Activated B cell treated with CpG ODN at 0.5 μM for 24 hours (primary cell): ENCODE measurements at regions not wholly inside any gene's neighbourhood (a gene's known extent, or its start where the extent isn't known, plus 50 kb on each side); places are given as distances from the start of the nearest gene placed in this dataset.

Experiments
- ATAC-seq: fragments of 200-7000 bp; cut with Tn5 transposase; one replicate; pipeline ENCODE4 v1.10.0; 2021; ENCODE audit warnings: low read depth, mild to moderate bottlenecking, moderate library complexity
- CTCF ChIA-PET: fragments of 350-600 bp; sonication (Branson Sonifier 250); formaldehyde crosslinking; loops from one replicate; lab custom pipeline; 2021; ENCODE audit warnings: antibody characterized with exemption; lab: Charles Lee
- POLR2A ChIA-PET: fragments of 350-600 bp; sonication (Branson Sonifier 250); formaldehyde crosslinking; loops from one replicate; lab custom pipeline; 2021; ENCODE audit warnings: antibody characterized with exemption; lab: Charles Lee
- DNase-seq: peaks from one replicate; pipeline ENCODE4 v3.0.0; 2022
- H3K27ac Mint-ChIP-seq: one replicate; pipeline ENCODE4 v1.8.0; 2020; ENCODE audit warnings: mixed read lengths
- H3K27me3 Mint-ChIP-seq: one replicate; pipeline ENCODE4 v1.8.0; 2021; ENCODE audit warnings: mixed read lengths
- H3K36me3 Mint-ChIP-seq: one replicate; pipeline ENCODE4 v1.8.0; 2021; ENCODE audit warnings: low read depth, mixed read lengths
- H3K4me1 Mint-ChIP-seq: one replicate; pipeline ENCODE4 v1.8.0; 2021; ENCODE audit warnings: mixed read lengths
- H3K4me3 Mint-ChIP-seq: one replicate; pipeline ENCODE4 v1.8.0; 2020; ENCODE audit warnings: mild to moderate bottlenecking, mixed read lengths
- H3K9me3 Mint-ChIP-seq: one replicate; pipeline ENCODE4 v1.8.0; 2020; ENCODE audit warnings: mixed read lengths
- intact Hi-C: fragments of 100-400 bp; cut with micrococcal nuclease; formaldehyde crosslinking; loops from one replicate; pipeline ENCODE4 v1.15.1; 2024
- TF ChIP-seq, protein P1 (sequence below): fragments of 200-600 bp; IDR thresholded peaks from one replicate; pipeline ENCODE4 v1.8.0; 2022; ENCODE audit warnings: antibody characterized with exemption, mild to moderate bottlenecking

DNA sequence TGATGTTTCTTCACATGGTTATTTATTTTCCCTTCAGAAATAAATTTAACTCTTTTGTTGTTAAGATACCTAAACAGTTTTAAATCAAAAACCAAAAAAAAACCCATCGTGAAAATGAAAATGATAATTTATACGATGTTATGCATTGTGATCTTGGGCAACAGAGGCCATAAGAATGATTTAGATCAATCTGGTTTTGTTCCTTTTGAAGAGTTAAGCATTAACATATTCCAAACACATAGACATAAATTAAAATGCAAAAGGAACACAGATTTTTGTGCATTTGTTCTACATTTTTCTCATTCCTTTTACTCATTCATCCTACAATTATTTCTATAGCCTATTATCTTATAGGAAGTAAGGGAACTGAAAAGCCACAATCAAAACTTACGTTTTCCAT, 226.1 kb upstream of the SEMA3D start:
- Mint-ChIP-seq H3K9me3 (no peaks in the 10 kb centered on the region), H3K4me3 (no peak overlapping the region), H3K4me1 (no peaks in the 10 kb centered on the region), H3K27me3 (no peaks in the 10 kb centered on the region), H3K36me3 (no peaks in the 10 kb centered on the region), H3K27ac (no peak overlapping the region)
- CTCF ChIA-PET: no interaction called here
- no peak for DNase-seq
- TF ChIP-seq, protein P1, sequence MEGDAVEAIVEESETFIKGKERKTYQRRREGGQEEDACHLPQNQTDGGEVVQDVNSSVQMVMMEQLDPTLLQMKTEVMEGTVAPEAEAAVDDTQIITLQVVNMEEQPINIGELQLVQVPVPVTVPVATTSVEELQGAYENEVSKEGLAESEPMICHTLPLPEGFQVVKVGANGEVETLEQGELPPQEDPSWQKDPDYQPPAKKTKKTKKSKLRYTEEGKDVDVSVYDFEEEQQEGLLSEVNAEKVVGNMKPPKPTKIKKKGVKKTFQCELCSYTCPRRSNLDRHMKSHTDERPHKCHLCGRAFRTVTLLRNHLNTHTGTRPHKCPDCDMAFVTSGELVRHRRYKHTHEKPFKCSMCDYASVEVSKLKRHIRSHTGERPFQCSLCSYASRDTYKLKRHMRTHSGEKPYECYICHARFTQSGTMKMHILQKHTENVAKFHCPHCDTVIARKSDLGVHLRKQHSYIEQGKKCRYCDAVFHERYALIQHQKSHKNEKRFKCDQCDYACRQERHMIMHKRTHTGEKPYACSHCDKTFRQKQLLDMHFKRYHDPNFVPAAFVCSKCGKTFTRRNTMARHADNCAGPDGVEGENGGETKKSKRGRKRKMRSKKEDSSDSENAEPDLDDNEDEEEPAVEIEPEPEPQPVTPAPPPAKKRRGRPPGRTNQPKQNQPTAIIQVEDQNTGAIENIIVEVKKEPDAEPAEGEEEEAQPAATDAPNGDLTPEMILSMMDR: no peak
- POLR2A ChIA-PET: no interaction called here
- ATAC-seq: no peak
- intact Hi-C loops: no loop called here

- CTCF ChIA-PET: no interaction called here
These were observed 220.5 kb upstream of the SEMA3D start for GRCh38 chr7:85407391-85407790.

GRCh38 chr7:85405016-85405902, 218.4 kb upstream of the SEMA3D start:
- Mint-ChIP-seq H3K4me3 (no peak overlapping the region), H3K9me3 (no peaks in the 10 kb centered on the region), H3K4me1 (no peaks in the 10 kb centered on the region), H3K36me3 (no peaks in the 10 kb centered on the region), H3K27me3 (no peaks in the 10 kb centered on the region), H3K27ac (no peak overlapping the region)
- ChIA-PET CTCF (no interaction called here), POLR2A (no interaction called here)
- ATAC-seq (no peak), DNase-seq (no peak)
- intact Hi-C loops: no loop called here
- TF ChIP-seq, protein P1: no peak

More at GRCh38 chr7:85407391-85407790, 220.5 kb upstream of the SEMA3D start:
- TF ChIP-seq, protein P1: no peak
- H3K4me1 Mint-ChIP-seq: no peaks in the 10 kb centered on the region
- no peaks in the 10 kb centered on the region for H3K27me3 Mint-ChIP-seq
- ATAC-seq (no peak), DNase-seq (no peak)
- intact Hi-C loops: no loop called here
- no peaks in the 10 kb centered on the region for H3K9me3 Mint-ChIP-seq
- no peak overlapping the region for H3K27ac Mint-ChIP-seq
- no peaks in the 10 kb centered on the region for H3K36me3 Mint-ChIP-seq
- H3K4me3 Mint-ChIP-seq: no peak overlapping the region
- POLR2A ChIA-PET: no interaction called here

GRCh38 chr7:85396676-85397075, 209.8 kb upstream of the SEMA3D start:
- TF ChIP-seq, protein P1: no peak
- Mint-ChIP-seq H3K36me3 (no peaks in the 10 kb centered on the region), H3K27ac (no peak overlapping the region), H3K9me3 (no peaks in the 10 kb centered on the region), H3K4me1 (no peaks in the 10 kb centered on the region), H3K27me3 (no peaks in the 10 kb centered on the region), H3K4me3 (no peak overlapping the region)
- ATAC-seq (no peak), DNase-seq (no peak)
- POLR2A ChIA-PET: no interaction called here
- intact Hi-C loops: no loop called here
- CTCF ChIA-PET: no interaction called here

GRCh38 chr7:85392789-85393188, 205.9 kb upstream of the SEMA3D start:
- no peak overlapping the region for H3K27ac Mint-ChIP-seq
- no peak overlapping the region for H3K4me3 Mint-ChIP-seq
- no peaks in the 10 kb centered on the region for H3K36me3 Mint-ChIP-seq
- TF ChIP-seq, protein P1: no peak
- intact Hi-C loops: no loop called here
- POLR2A ChIA-PET: no interaction called here
- CTCF ChIA-PET: no interaction called here
- ATAC-seq: no peak
- DNase-seq: no peak
- H3K27me3 Mint-ChIP-seq: no peaks in the 10 kb centered on the region
- no peaks in the 10 kb centered on the region for H3K9me3 Mint-ChIP-seq
- no peaks in the 10 kb centered on the region for H3K4me1 Mint-ChIP-seq
